GM23338 (cell line): ENCODE measurements at regions not wholly inside any gene's neighbourhood (a gene's known extent, or its start where the extent isn't known, plus 50 kb on each side); places are given as distances from the start of the nearest gene placed in this dataset.

Experiments used
- ATAC-seq: fragments of 200-7000 bp; cut with Tn5 transposase; 3 replicates; pipeline ENCODE4 v1.9.1; 2020
- DNase-seq: peaks from one replicate; pipeline ENCODE4 v3.0.0-alpha.2; 2015; ENCODE audit warnings: low spot score
- H2AFZ ChIP-seq: fragments of 200-600 bp; sonication (generic); 2 replicates; pipeline ENCODE4 v1.8.0; 2016; ENCODE audit warnings: antibody characterized with exemption, mild to moderate bottlenecking, moderate library complexity
- H3F3A ChIP-seq: fragments of 200-600 bp; sonication (generic); replicated peaks from 2 replicates; pipeline ENCODE4 v1.8.0; 2017; ENCODE audit warnings: antibody characterized with exemption, mixed run types, low read depth
- H3K27ac ChIP-seq: fragments of 200-600 bp; sonication (generic); 2 replicates; pipeline ENCODE4 v1.6.1; 2016; ENCODE audit warnings: low read depth
- H3K27me3 ChIP-seq: fragments of 200-600 bp; sonication (generic); 2 replicates; pipeline ENCODE4 v1.8.0; 2016; ENCODE audit warnings: mild to moderate bottlenecking, mixed run types, moderate library complexity; ENCODE audit not compliant: insufficient read depth
- H3K36me3 ChIP-seq: fragments of 200-600 bp; sonication (generic); 2 replicates; pipeline ENCODE4 v1.8.0; 2016; ENCODE audit warnings: mild to moderate bottlenecking; ENCODE audit not compliant: insufficient read depth
- H3K4me1 ChIP-seq: fragments of 200-600 bp; sonication (generic); 2 replicates; pipeline ENCODE4 v1.8.0; 2016; ENCODE audit warnings: mild to moderate bottlenecking, moderate library complexity; ENCODE audit not compliant: insufficient read depth
- H3K4me2 ChIP-seq: fragments of 200-600 bp; sonication (generic); 2 replicates; pipeline ENCODE4 v1.7.1; 2017; ENCODE audit warnings: mixed run types
- H3K4me3 ChIP-seq: fragments of 200-600 bp; sonication (generic); 2 replicates; pipeline ENCODE4 v1.6.1; 2016; ENCODE audit warnings: mixed run types
- H3K79me2 ChIP-seq: fragments of 200-600 bp; sonication (generic); replicated peaks from 2 replicates; pipeline ENCODE4 v1.8.0; 2017; ENCODE audit warnings: mild to moderate bottlenecking; ENCODE audit not compliant: insufficient read depth
- H3K9me2 ChIP-seq: fragments of 200-600 bp; sonication (generic); 2 replicates; pipeline ENCODE4 v1.8.0; 2017; ENCODE audit not compliant: insufficient read depth
- H4K20me1 ChIP-seq: fragments of 200-600 bp; sonication (generic); replicated peaks from 2 replicates; pipeline ENCODE4 v1.8.0; 2017; ENCODE audit warnings: mild to moderate bottlenecking; ENCODE audit not compliant: insufficient read depth
- H3K27ac Mint-ChIP-seq: 2 replicates; pipeline ENCODE4 v1.8.0; 2020; ENCODE audit warnings: inconsistent platforms, mild to moderate bottlenecking, moderate library complexity, mixed read lengths
- H3K27me3 Mint-ChIP-seq: 3 replicates; pipeline ENCODE4 v1.8.0; 2022; ENCODE audit warnings: low read depth, mild to moderate bottlenecking, moderate library complexity, mixed read lengths, inconsistent platforms; ENCODE audit not compliant: insufficient read depth, poor library complexity
- H3K36me3 Mint-ChIP-seq: 3 replicates; pipeline ENCODE4 v1.8.0; 2021; ENCODE audit warnings: low read depth, mild to moderate bottlenecking, inconsistent platforms, moderate library complexity, mixed read lengths
- H3K4me1 Mint-ChIP-seq: 3 replicates; pipeline ENCODE4 v1.8.0; 2020; ENCODE audit warnings: mild to moderate bottlenecking, inconsistent platforms, mixed read lengths
- H3K4me3 Mint-ChIP-seq: 3 replicates; pipeline ENCODE4 v1.8.0; 2021; ENCODE audit warnings: moderate library complexity, mild to moderate bottlenecking, inconsistent platforms, mixed read lengths
- H3K9me3 Mint-ChIP-seq: 3 replicates; pipeline ENCODE4 v1.8.0; 2020; ENCODE audit warnings: moderate library complexity, mild to moderate bottlenecking, inconsistent platforms, mixed read lengths
- CREB1 ChIP-seq: fragments of 250-450 bp; sonication (Bioruptor Pico); IDR thresholded peaks from 2 replicates; pipeline ENCODE4 v1.5.0; 2020; ENCODE audit warnings: low read depth, mild to moderate bottlenecking, moderate library complexity
- CTCF ChIP-seq, 2 experiments: fragments of 200-600 bp in 1 of 2; sonication (generic) in 1 of 2; conservative IDR thresholded peaks; 2 replicates each; pipeline versions ENCODE4 v1.5.1 to v1.6.1; 2016 to 2017; ENCODE audit warnings: antibody characterized with exemption in 2 of 2, low read depth in 2 of 2, mild to moderate bottlenecking in 2 of 2, moderate library complexity in 1 of 2
- ETS1 ChIP-seq: IDR thresholded peaks from 2 replicates; pipeline ENCODE4 v1.6.1; 2016; ENCODE audit warnings: antibody characterized with exemption
- EZH2 ChIP-seq: fragments of 200-600 bp; sonication (generic); IDR thresholded peaks from one replicate; pipeline ENCODE4 v1.8.0; 2017; ENCODE audit warnings: antibody characterized with exemption, mild to moderate bottlenecking, low read depth; ENCODE audit not compliant: unreplicated experiment
- JUNB ChIP-seq: IDR thresholded peaks from one replicate; pipeline ENCODE4 v1.6.1; 2016; ENCODE audit warnings: antibody characterized with exemption; ENCODE audit not compliant: unreplicated experiment
- NANOG ChIP-seq: IDR thresholded peaks from 2 replicates; pipeline ENCODE4 v1.6.1; 2016; ENCODE audit warnings: antibody characterized with exemption, borderline replicate concordance
- POLR2AphosphoS5 ChIP-seq: IDR thresholded peaks from 2 replicates; pipeline ENCODE4 v1.6.1; 2016; ENCODE audit warnings: antibody characterized with exemption, low read depth
- REST ChIP-seq: IDR thresholded peaks from one replicate; pipeline ENCODE4 v1.6.1; 2018; ENCODE audit warnings: antibody characterized with exemption; ENCODE audit not compliant: unreplicated experiment
- ZNF114 ChIP-seq: fragments of 250-450 bp; sonication (Bioruptor Pico); IDR thresholded peaks from 2 replicates; pipeline ENCODE4 v1.5.0; 2020; ENCODE audit warnings: mild to moderate bottlenecking, moderate library complexity

GRCh38 chr1:71343686-71344416, 263.0 kb upstream of the ZRANB2 start:
- Histone ChIP-seq H3K4me2 (no peak overlapping the region), H3K36me3 (peaks cover 5% of the 10 kb centered on the region), H4K20me1 (no peaks in the 10 kb centered on the region), H3K4me3 (no peak overlapping the region), H3K27ac (no peak overlapping the region), H3K79me2 (no peaks in the 10 kb centered on the region), H2AFZ (no peak overlapping the region), H3K4me1 (no peaks in the 10 kb centered on the region), H3F3A (no peaks in the 10 kb centered on the region), H3K27me3 (no peaks in the 10 kb centered on the region), H3K9me2 (0 out of 2 replicates have a peak, but pooled peaks cover 2% of the 10 kb centered on the region)
- Mint-ChIP-seq H3K4me1 (no peaks in the 10 kb centered on the region), H3K27ac (no peak overlapping the region), H3K27me3 (peaks cover 2% of the 10 kb centered on the region), H3K4me3 (no peak overlapping the region), H3K9me3 (peaks cover 47% of the 10 kb centered on the region), H3K36me3 (peaks cover 25% of the 10 kb centered on the region)
- ATAC-seq (no peak), DNase-seq (peak; percentile 43)
- TF ChIP-seq POLR2AphosphoS5 (no peak), ZNF114 (no peak), CTCF (conservative IDR thresholded peaks at IDR 0.05; ENCODE audit: low read depth in 2 of 2) (peak; percentile 62), ETS1 (no peak), JUNB (no peak), EZH2 (no peak)

GRCh38 chr1:71339238-71339637, 258.4 kb upstream of the ZRANB2 start:
- Mint-ChIP-seq H3K4me1 (no peaks in the 10 kb centered on the region), H3K27me3 (peaks cover 2% of the 10 kb centered on the region), H3K27ac (no peak overlapping the region), H3K4me3 (no peak overlapping the region), H3K9me3 (peaks cover 76% of the 10 kb centered on the region), H3K36me3 (peaks cover 32% of the 10 kb centered on the region)
- H3K9me2 ChIP-seq = peaks cover 4% of the 10 kb centered on the region; the same call in 1 of the 2 replicates
- H3K27ac ChIP-seq = no peak overlapping the region
- H3K27me3 ChIP-seq = no peaks in the 10 kb centered on the region
- H3K79me2 ChIP-seq = no peaks in the 10 kb centered on the region
- H3F3A ChIP-seq = no peaks in the 10 kb centered on the region
- no peaks in the 10 kb centered on the region for H4K20me1 ChIP-seq
- TF ChIP-seq CTCF (conservative IDR thresholded peaks at IDR 0.05; ENCODE audit: low read depth in 2 of 2) (no peak), ETS1 (no peak), POLR2AphosphoS5 (no peak), ZNF114 (no peak), NANOG (no peak), CREB1 (CRISPR knock-in tag) (no peak), REST (no peak), JUNB (no peak)
- H2AFZ ChIP-seq = no peak overlapping the region
- H3K4me1 ChIP-seq = no peaks in the 10 kb centered on the region
- H3K4me2 ChIP-seq = no peak overlapping the region
- H3K36me3 ChIP-seq = peaks cover 15% of the 10 kb centered on the region
- DNase-seq (peak; percentile 46), ATAC-seq (no peak)
- H3K4me3 ChIP-seq = no peak overlapping the region
